HG03558 (cell line): ENCODE measurements at regions not wholly inside any gene's neighbourhood (a gene's known extent, or its start where the extent isn't known, plus 50 kb on each side); places are given as distances from the start of the nearest gene placed in this dataset.
"Not testable (repeated sequence)": the region's sequence is repeated elsewhere in the genome, so short reads cannot be mapped to it uniquely, and the experiment has no call there.

Source experiments
- ATAC-seq: cut with Tn5 transposase; IDR thresholded peaks from one replicate; pipeline ENCODE4 v1.9.1; 2021; ENCODE audit warnings: moderate number of reproducible peaks; ENCODE audit not compliant: unreplicated experiment; ENCODE audit errors: extremely low read depth

- ATAC-seq = no peak
Measured at GRCh38 chr2:241999184-241999583, 129.7 kb downstream of the RTP5 start.

GRCh38 chr2:242001853-242002252 is 132.3 kb downstream of the RTP5 start:
- ATAC-seq = no peak

GRCh38 chr2:242002944-242003343 is 133.4 kb downstream of the RTP5 start:
- no peak for ATAC-seq

GRCh38 chr2:242004223-242004901 is 134.8 kb downstream of the RTP5 start:
- ATAC-seq = no peak

GRCh38 chr2:242004902-242005230 is 135.3 kb downstream of the RTP5 start:
- no peak for ATAC-seq

- not testable (repeated sequence) for ATAC-seq
Measured at GRCh38 chr2:242006091-242006634, 136.6 kb downstream of the RTP5 start.

GRCh38 chr2:242008908-242009307 is 139.4 kb downstream of the RTP5 start:
- not testable (repeated sequence) for ATAC-seq

- ATAC-seq = not testable (repeated sequence)
Measured at GRCh38 chr2:242009846-242010245, 140.3 kb downstream of the RTP5 start.

- ATAC-seq = not testable (repeated sequence)
Measured at GRCh38 chr2:242010252-242011166, 141.0 kb downstream of the RTP5 start.

- no peak for ATAC-seq
Measured at GRCh38 chr2:242011167-242011513, 141.6 kb downstream of the RTP5 start.

- no peak for ATAC-seq
Measured at GRCh38 chr2:242011516-242011915, 142.0 kb downstream of the RTP5 start.

GRCh38 chr2:242011991-242012764 is 142.6 kb downstream of the RTP5 start:
- ATAC-seq = no peak

GRCh38 chr2:242012956-242013764 is 143.6 kb downstream of the RTP5 start:
- no peak for ATAC-seq

- no peak for ATAC-seq
Measured at GRCh38 chr2:242013771-242014170, 144.2 kb downstream of the RTP5 start.

- ATAC-seq = no peak
Measured at GRCh38 chr2:242015108-242016065, 145.9 kb downstream of the RTP5 start.

GRCh38 chr2:242017086-242017485 is 147.6 kb downstream of the RTP5 start:
- no peak for ATAC-seq

GRCh38 chr2:242018416-242018815 is 148.9 kb downstream of the RTP5 start:
- not testable (repeated sequence) for ATAC-seq

- no peak for ATAC-seq
Measured at GRCh38 chr2:242019344-242019743, 149.8 kb downstream of the RTP5 start.
